Colonic mucosa (tissue), 4 donors: ENCODE measurements at regions not wholly inside any gene's neighbourhood (a gene's known extent, or its start where the extent isn't known, plus 50 kb on each side); places are given as distances from the start of the nearest gene placed in this dataset.

Experiments
- DNase-seq: peaks from one replicate; pipeline ENCODE4 v3.0.0-alpha.2; 2020
- H3K27ac ChIP-seq: fragments of 200-600 bp; one replicate; pipeline ENCODE4 v1.8.0; 2021
- H3K27me3 ChIP-seq: fragments of 200-600 bp; one replicate; pipeline ENCODE4 v1.8.0; 2021
- H3K36me3 ChIP-seq: fragments of 200-600 bp; one replicate; pipeline ENCODE4 v1.8.0; 2021
- H3K4me1 ChIP-seq: fragments of 200-600 bp; one replicate; pipeline ENCODE4 v1.8.0; 2021; ENCODE audit warnings: mild to moderate bottlenecking
- H3K4me3 ChIP-seq: fragments of 200-600 bp; one replicate; pipeline ENCODE4 v1.8.0; 2021
- H3K9ac ChIP-seq, 2 donors: one replicate each; pipeline ENCODE4 v1.7.0; 2013; ENCODE audit warnings: control low read depth in 2 of 2, low read depth in 2 of 2, low read length in 2 of 2
- H3K9me3 ChIP-seq: fragments of 200-600 bp; one replicate; pipeline ENCODE4 v1.8.0; 2021
- CTCF ChIP-seq: fragments of 200-600 bp; IDR thresholded peaks from one replicate; pipeline ENCODE4 v1.8.0; 2022; ENCODE audit warnings: antibody characterized with exemption, mild to moderate bottlenecking
- intact Hi-C: fragments of 100-400 bp; cut with DNase I; formaldehyde crosslinking; loops from one replicate; pipeline ENCODE4 v1.14.1; 2022
- donor health status: healthy.
- donor health status: DM: no; HTN: no; CAD: no.
- donor health status: DM: no; HTN: no; CAD: no.

GRCh38 chr3:113094337-113095221, 103.8 kb downstream of the GTPBP8 start:
- TF ChIP-seq CTCF = no peak
- Histone ChIP-seq H3K4me3 (no peak overlapping the region), H3K27me3 (no peaks in the 10 kb centered on the region), H3K4me1 (no peaks in the 10 kb centered on the region), H3K9ac (no peak overlapping the region), H3K27ac (no peak overlapping the region), H3K9me3 (no peaks in the 10 kb centered on the region), H3K36me3 (no peaks in the 10 kb centered on the region)
- DNase-seq = no peak
- intact Hi-C loops = no loop called here

- no peak overlapping the region for H3K9ac ChIP-seq
- H3K36me3 ChIP-seq = no peaks in the 10 kb centered on the region
- no peaks in the 10 kb centered on the region for H3K27me3 ChIP-seq
- intact Hi-C loops = no loop called here
- H3K9me3 ChIP-seq = no peaks in the 10 kb centered on the region
- no peaks in the 10 kb centered on the region for H3K4me1 ChIP-seq
- no peak overlapping the region for H3K4me3 ChIP-seq
- no peak for DNase-seq
- TF ChIP-seq CTCF = no peak
- no peak overlapping the region for H3K27ac ChIP-seq
These were observed 105.6 kb downstream of the GTPBP8 start for GRCh38 chr3:113096188-113096892.

- no peak overlapping the region for H3K9ac ChIP-seq
- H3K4me3 ChIP-seq = no peak overlapping the region
- no peaks in the 10 kb centered on the region for H3K9me3 ChIP-seq
- no peaks in the 10 kb centered on the region for H3K27me3 ChIP-seq
- no peak for DNase-seq
- no peaks in the 10 kb centered on the region for H3K36me3 ChIP-seq
- H3K4me1 ChIP-seq = no peaks in the 10 kb centered on the region
- TF ChIP-seq CTCF = no peak
- intact Hi-C loops = no loop called here
- no peak overlapping the region for H3K27ac ChIP-seq
These were observed 107.2 kb downstream of the GTPBP8 start for GRCh38 chr3:113097960-113098447.

- H3K4me3 ChIP-seq = no peak overlapping the region
- no peaks in the 10 kb centered on the region for H3K9me3 ChIP-seq
- no peak overlapping the region for H3K9ac ChIP-seq
- DNase-seq = no peak
- no peaks in the 10 kb centered on the region for H3K4me1 ChIP-seq
- TF ChIP-seq CTCF = no peak
- no peaks in the 10 kb centered on the region for H3K36me3 ChIP-seq
- H3K27ac ChIP-seq = no peak overlapping the region
- intact Hi-C loops = no loop called here
- H3K27me3 ChIP-seq = no peaks in the 10 kb centered on the region
These were observed 109.3 kb downstream of the GTPBP8 start for GRCh38 chr3:113100063-113100462.

- no peak for DNase-seq
- Histone ChIP-seq H3K4me1 (no peaks in the 10 kb centered on the region), H3K9me3 (no peaks in the 10 kb centered on the region), H3K4me3 (no peak overlapping the region), H3K27me3 (no peaks in the 10 kb centered on the region), H3K27ac (no peak overlapping the region), H3K36me3 (no peaks in the 10 kb centered on the region), H3K9ac (no peak overlapping the region)
- intact Hi-C loops = no loop called here
- no peak for TF ChIP-seq CTCF
These were observed 107.8 kb upstream of the BOC start for GRCh38 chr3:113103588-113103987.
